GM23338 (cell line): ENCODE measurements at regions not wholly inside any gene's neighbourhood (a gene's known extent, or its start where the extent isn't known, plus 50 kb on each side); places are given as distances from the start of the nearest gene placed in this dataset.

Source experiments
- ATAC-seq: fragments of 200-7000 bp; cut with Tn5 transposase; 3 replicates; pipeline ENCODE4 v1.9.1; 2020
- DNase-seq: peaks from one replicate; pipeline ENCODE4 v3.0.0-alpha.2; 2015; ENCODE audit warnings: low spot score
- H2AFZ ChIP-seq: fragments of 200-600 bp; sonication (generic); 2 replicates; pipeline ENCODE4 v1.8.0; 2016; ENCODE audit warnings: antibody characterized with exemption, mild to moderate bottlenecking, moderate library complexity
- H3F3A ChIP-seq: fragments of 200-600 bp; sonication (generic); replicated peaks from 2 replicates; pipeline ENCODE4 v1.8.0; 2017; ENCODE audit warnings: antibody characterized with exemption, mixed run types, low read depth
- H3K27ac ChIP-seq: fragments of 200-600 bp; sonication (generic); 2 replicates; pipeline ENCODE4 v1.6.1; 2016; ENCODE audit warnings: low read depth
- H3K27me3 ChIP-seq: fragments of 200-600 bp; sonication (generic); 2 replicates; pipeline ENCODE4 v1.8.0; 2016; ENCODE audit warnings: mild to moderate bottlenecking, mixed run types, moderate library complexity; ENCODE audit not compliant: insufficient read depth
- H3K36me3 ChIP-seq: fragments of 200-600 bp; sonication (generic); 2 replicates; pipeline ENCODE4 v1.8.0; 2016; ENCODE audit warnings: mild to moderate bottlenecking; ENCODE audit not compliant: insufficient read depth
- H3K4me1 ChIP-seq: fragments of 200-600 bp; sonication (generic); 2 replicates; pipeline ENCODE4 v1.8.0; 2016; ENCODE audit warnings: mild to moderate bottlenecking, moderate library complexity; ENCODE audit not compliant: insufficient read depth
- H3K4me2 ChIP-seq: fragments of 200-600 bp; sonication (generic); 2 replicates; pipeline ENCODE4 v1.7.1; 2017; ENCODE audit warnings: mixed run types
- H3K4me3 ChIP-seq: fragments of 200-600 bp; sonication (generic); 2 replicates; pipeline ENCODE4 v1.6.1; 2016; ENCODE audit warnings: mixed run types
- H3K79me2 ChIP-seq: fragments of 200-600 bp; sonication (generic); replicated peaks from 2 replicates; pipeline ENCODE4 v1.8.0; 2017; ENCODE audit warnings: mild to moderate bottlenecking; ENCODE audit not compliant: insufficient read depth
- H3K9me2 ChIP-seq: fragments of 200-600 bp; sonication (generic); 2 replicates; pipeline ENCODE4 v1.8.0; 2017; ENCODE audit not compliant: insufficient read depth
- H4K20me1 ChIP-seq: fragments of 200-600 bp; sonication (generic); replicated peaks from 2 replicates; pipeline ENCODE4 v1.8.0; 2017; ENCODE audit warnings: mild to moderate bottlenecking; ENCODE audit not compliant: insufficient read depth
- H3K27ac Mint-ChIP-seq: 2 replicates; pipeline ENCODE4 v1.8.0; 2020; ENCODE audit warnings: inconsistent platforms, mild to moderate bottlenecking, moderate library complexity, mixed read lengths
- H3K27me3 Mint-ChIP-seq: 3 replicates; pipeline ENCODE4 v1.8.0; 2022; ENCODE audit warnings: low read depth, mild to moderate bottlenecking, moderate library complexity, mixed read lengths, inconsistent platforms; ENCODE audit not compliant: insufficient read depth, poor library complexity
- H3K36me3 Mint-ChIP-seq: 3 replicates; pipeline ENCODE4 v1.8.0; 2021; ENCODE audit warnings: low read depth, mild to moderate bottlenecking, inconsistent platforms, moderate library complexity, mixed read lengths
- H3K4me1 Mint-ChIP-seq: 3 replicates; pipeline ENCODE4 v1.8.0; 2020; ENCODE audit warnings: mild to moderate bottlenecking, inconsistent platforms, mixed read lengths
- H3K4me3 Mint-ChIP-seq: 3 replicates; pipeline ENCODE4 v1.8.0; 2021; ENCODE audit warnings: moderate library complexity, mild to moderate bottlenecking, inconsistent platforms, mixed read lengths
- H3K9me3 Mint-ChIP-seq: 3 replicates; pipeline ENCODE4 v1.8.0; 2020; ENCODE audit warnings: moderate library complexity, mild to moderate bottlenecking, inconsistent platforms, mixed read lengths
- CTCF ChIP-seq, 2 experiments: fragments of 200-600 bp in 1 of 2; sonication (generic) in 1 of 2; conservative IDR thresholded peaks; 2 replicates each; pipeline versions ENCODE4 v1.5.1 to v1.6.1; 2016 to 2017; ENCODE audit warnings: antibody characterized with exemption in 2 of 2, low read depth in 2 of 2, mild to moderate bottlenecking in 2 of 2, moderate library complexity in 1 of 2
- EZH2phosphoT487 ChIP-seq: fragments of 200-600 bp; sonication (generic); IDR thresholded peaks from one replicate; pipeline ENCODE4 v1.8.1; 2018; ENCODE audit warnings: antibody characterized with exemption; ENCODE audit not compliant: unreplicated experiment
- JUNB ChIP-seq: IDR thresholded peaks from one replicate; pipeline ENCODE4 v1.6.1; 2016; ENCODE audit warnings: antibody characterized with exemption; ENCODE audit not compliant: unreplicated experiment
- NANOG ChIP-seq: IDR thresholded peaks from 2 replicates; pipeline ENCODE4 v1.6.1; 2016; ENCODE audit warnings: antibody characterized with exemption, borderline replicate concordance
- ZNF114 ChIP-seq: fragments of 250-450 bp; sonication (Bioruptor Pico); IDR thresholded peaks from 2 replicates; pipeline ENCODE4 v1.5.0; 2020; ENCODE audit warnings: mild to moderate bottlenecking, moderate library complexity
- ZNF462 ChIP-seq: fragments of 250-450 bp; sonication (Bioruptor Pico); IDR thresholded peaks from 2 replicates; pipeline ENCODE4 v1.5.0; 2020; ENCODE audit warnings: mild to moderate bottlenecking, moderate library complexity

DNA sequence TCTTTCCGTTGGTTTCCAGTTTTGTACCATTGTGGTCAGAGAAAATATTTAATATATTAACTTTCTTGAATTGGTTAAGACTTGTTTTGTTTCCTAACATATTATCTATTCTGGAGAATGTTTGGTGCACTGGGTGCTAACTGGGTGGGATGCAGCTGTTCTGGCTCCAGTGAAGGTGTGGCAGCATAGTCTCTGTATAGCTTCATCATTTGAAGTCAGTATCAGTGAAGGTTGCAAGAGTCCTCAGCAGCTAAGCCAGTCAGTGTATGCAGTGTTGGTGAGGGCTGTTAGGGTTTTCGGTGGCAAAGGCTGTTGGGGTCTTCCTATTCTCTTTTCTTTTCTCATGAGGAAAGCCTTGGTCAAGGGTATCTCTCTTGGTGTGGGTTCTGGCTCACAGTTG lies 698.7 kb upstream of the ADGRL4 start (continued):
- no peak for TF ChIP-seq ZNF462 (CRISPR knock-in tag)
- no peak for TF ChIP-seq EZH2phosphoT487
- TF ChIP-seq NANOG = no peak
- no peak for TF ChIP-seq JUNB

- Mint-ChIP-seq H3K27me3 (no peaks in the 10 kb centered on the region), H3K4me3 (no peak overlapping the region), H3K9me3 (peaks cover 8% of the 10 kb centered on the region; the same call in 2 of the 3 replicates), H3K27ac (no peak overlapping the region), H3K36me3 (peaks cover 6% of the 10 kb centered on the region; the same call in 1 of the 3 replicates), H3K4me1 (peaks cover 12% of the 10 kb centered on the region)
- Histone ChIP-seq H3K9me2 (0 out of 2 replicates have a peak, but pooled peaks cover 6% of the 10 kb centered on the region), H4K20me1 (no peaks in the 10 kb centered on the region), H2AFZ (no peak overlapping the region), H3K27ac (no peak overlapping the region), H3K79me2 (no peaks in the 10 kb centered on the region), H3K36me3 (no peaks in the 10 kb centered on the region), H3F3A (no peaks in the 10 kb centered on the region), H3K4me1 (no peaks in the 10 kb centered on the region), H3K4me2 (no peak overlapping the region), H3K4me3 (no peak overlapping the region), H3K27me3 (no peaks in the 10 kb centered on the region)
- ATAC-seq = no peak
- DNase-seq = no peak
- TF ChIP-seq ZNF114 (CRISPR knock-in tag) (no peak), CTCF (conservative IDR thresholded peaks at IDR 0.05; ENCODE audit: low read depth in 2 of 2) (no peak), EZH2phosphoT487 (no peak), ZNF462 (CRISPR knock-in tag) (no peak)
These were observed 697.5 kb upstream of the ADGRL4 start for GRCh38 chr1:79704067-79704466.
